HG03575 (cell line): ENCODE measurements at regions not wholly inside any gene's neighbourhood (a gene's known extent, or its start where the extent isn't known, plus 50 kb on each side); places are given as distances from the start of the nearest gene placed in this dataset.
"Not testable (repeated sequence)": the region's sequence is repeated elsewhere in the genome, so short reads cannot be mapped to it uniquely, and the experiment has no call there.

ENCODE experiments used
- ATAC-seq: cut with Tn5 transposase; IDR thresholded peaks from one replicate; pipeline ENCODE4 v1.9.1; 2021; ENCODE audit not compliant: unreplicated experiment, insufficient number of reproducible peaks, low FRiP score; ENCODE audit errors: extremely low read depth

DNA sequence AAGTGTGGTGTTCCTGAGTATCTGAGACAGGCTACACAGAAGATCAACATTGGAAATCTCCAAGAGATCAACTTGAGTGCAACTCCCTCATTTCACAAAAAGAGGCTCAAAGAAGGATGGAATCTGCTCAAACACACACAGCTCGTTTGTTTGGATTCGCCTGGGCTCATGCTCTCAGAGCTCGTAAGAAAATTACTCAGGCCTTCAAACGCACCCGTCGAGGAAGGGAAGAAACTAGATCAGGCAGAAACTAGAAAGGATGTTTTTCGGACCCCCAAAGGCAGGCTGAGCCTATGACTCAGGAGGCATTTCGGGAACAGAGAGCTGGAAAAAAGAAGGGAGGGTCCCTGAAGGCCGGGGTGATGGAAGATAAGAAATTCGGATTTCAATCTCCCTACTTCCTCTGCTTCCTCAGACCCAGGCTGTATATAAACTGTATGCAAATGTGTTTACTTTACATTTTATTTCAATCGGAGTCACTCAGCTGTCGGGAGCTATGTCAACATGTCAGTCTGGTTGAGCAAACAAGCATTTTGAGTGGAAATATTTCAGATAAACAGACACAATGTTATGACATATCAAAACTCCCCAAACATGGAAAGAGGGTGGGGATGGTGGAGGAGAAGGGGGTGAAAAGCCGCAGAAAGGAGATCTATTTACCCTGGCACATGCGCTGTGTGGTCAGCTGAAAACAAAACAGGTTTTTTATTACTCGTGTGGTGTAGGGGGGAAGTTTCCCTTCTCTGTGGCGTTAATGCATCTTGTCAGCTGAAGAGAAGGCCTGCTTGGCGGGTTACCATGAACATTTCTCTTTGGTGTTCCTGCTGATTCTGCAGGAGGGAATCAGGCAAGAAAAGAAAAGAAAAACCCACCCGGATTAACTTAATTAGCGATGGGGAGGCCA lies 129.1 kb upstream of the TBX3 start:
- no peak for ATAC-seq

DNA sequence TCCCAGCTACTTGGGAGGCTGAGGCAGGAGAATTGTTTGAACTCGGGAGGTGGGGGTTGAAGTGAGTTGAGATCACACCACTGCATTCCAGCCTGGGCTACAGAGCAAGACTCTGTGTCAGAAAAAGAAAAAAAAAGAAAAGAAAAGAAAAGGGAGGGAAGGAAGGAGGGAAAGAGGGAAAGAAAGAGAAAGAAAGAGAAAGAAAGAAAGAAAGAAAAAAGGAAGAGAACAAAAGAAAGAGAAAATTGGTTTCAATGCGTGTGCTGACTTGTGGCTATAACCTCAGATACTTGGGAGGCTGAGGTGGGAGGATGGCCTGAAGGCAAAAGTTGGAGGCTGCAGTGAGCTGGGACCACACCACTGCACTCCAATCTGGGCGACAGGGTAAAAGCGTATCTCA lies 128.4 kb upstream of the TBX3 start:
- no peak for ATAC-seq

DNA sequence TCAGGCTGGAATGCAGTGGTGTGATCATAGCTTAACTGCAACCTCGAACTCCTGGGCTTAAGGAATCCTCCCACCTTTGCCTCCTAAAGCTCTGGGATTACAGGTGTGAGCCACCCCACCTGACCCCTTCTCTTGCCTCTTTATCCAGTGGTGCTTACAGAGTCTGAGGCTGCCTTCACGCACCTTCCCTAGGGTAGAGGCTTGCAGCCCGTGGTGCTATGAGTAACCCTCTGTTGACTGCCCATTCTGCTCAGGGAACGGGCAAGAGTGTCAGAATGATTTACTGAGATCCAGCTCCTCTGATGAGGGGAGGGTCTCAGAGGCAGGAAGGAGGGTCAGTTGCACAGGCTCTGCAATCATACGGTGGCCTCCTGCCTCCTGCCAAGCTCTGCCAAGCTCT lies 125.1 kb upstream of the TBX3 start:
- no peak for ATAC-seq

DNA sequence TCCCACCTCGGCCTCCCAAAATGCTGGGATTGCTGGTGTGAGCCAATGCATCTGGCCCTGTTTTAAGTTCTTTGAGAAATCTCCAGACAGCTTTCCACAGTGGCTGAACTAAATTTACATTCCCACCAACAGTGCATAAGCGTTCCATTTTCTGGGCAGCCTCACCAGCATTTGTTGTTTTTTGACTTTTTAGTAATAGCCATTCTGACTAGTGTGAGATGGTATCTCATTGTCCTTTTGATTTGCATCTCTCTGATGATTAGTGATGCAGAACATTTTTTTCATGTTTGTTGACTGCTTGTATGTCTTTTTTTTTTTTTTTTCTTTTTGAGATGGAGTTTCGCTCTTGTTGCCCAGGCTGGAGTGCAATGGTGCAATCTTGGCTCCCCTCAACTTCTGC lies 117.4 kb upstream of the TBX3 start:
- not testable (repeated sequence) for ATAC-seq

DNA sequence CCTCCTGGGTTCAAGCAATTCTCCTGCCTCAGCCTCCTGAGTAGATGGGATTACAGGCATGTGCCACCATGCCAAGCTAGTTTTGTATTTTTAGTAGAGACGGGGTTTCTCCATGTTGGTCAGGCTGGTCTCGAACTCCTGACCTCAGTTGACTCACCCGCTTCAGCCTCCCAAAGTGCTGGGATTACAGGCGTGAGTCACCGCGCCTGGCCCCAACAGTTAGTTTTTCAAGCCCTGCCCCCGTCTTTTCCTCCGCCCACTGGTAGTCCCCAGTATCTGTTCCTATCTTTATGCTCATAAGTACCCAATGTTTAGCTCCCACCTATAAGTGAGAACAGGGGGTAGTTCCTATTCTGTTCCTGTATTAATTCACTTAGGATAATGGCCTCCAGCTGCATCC lies 116.6 kb upstream of the TBX3 start:
- not testable (repeated sequence) for ATAC-seq

DNA sequence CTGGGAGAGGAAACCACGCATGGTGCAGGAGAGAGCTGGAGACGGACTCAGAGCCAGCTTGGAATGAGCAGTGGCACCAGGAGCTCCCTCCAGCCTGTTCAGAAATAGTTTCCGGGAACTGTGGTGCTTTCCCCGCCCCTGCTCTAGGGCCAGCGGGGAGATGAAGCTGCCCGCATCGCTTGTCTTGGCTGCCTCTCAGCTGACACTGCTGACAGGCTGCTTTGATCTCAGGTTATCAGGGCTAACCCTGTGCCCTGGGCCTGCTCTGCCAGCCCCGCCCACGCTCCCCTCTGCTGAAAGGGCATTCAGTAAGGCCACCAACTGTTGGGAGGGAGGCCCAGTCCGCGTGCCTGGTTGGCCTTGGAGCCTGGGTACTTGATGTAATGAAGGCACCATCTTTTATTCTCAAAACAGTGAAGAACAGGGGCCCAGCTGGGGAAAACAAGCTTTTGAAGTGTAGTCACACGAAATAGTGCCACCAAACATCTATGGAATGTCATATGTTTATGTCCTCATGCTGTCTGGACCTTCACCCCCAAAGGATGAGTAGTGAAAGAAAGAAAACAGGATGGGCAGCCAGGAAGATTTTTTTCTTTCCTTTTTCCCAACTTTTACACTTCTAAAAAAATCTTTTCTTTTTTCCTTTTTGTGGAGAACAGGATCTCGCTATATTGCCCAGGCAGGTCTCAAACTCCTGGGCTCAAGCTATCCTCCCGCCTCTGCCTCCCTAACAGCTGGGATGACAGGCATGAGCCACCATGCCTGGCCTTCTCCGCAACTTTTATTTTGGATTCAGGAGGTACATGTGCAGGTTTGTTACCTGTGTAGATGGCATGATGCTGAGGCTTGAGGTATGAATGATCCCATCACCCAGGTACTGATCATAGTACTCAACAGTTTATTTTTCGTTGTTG lies 115.9 kb upstream of the TBX3 start:
- ATAC-seq, result no peak

DNA sequence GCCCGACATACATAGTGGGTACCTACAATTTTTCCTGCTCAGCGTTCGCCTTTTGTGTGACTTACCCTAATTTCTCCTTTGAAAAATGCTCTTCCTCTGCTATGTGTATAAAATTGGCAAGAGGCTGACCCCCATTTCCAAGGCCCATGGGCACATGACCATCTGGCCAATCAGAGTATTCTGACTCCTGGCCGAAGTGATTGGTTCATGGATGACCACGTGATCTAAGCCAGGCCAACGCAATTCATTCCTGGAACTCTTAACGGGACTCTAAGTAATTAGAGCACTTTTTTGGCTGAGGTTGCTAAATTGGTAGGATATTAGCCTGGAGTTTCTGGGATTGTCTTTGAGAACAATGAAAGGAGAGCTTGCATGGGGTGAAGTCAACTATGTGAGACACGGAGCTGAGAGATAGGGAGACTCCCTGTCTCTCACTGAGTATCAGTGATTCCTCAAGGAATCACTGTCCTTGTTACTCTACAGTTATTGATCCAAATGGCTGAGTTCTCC lies 110.1 kb upstream of the TBX3 start:
- no peak for ATAC-seq

DNA sequence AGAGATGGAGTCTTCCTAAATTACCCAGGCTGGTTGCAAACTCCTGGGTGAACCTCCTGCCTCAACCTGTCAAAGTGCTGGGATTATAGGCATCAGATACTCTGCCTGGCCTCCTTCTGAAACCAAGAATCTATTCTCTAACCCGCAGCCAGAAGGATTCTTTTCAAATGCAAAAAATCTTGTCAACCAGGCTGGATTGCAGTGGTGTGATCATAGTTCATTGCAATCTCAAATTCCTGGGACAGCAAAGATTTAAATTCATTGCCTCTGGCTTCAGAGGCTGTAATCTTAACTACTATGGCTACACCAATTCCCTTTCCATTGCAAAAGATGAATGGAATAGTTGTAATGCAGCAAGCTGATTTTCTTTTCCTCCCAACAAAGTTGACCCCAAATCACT lies 106.3 kb upstream of the TBX3 start:
- ATAC-seq, result no peak

DNA sequence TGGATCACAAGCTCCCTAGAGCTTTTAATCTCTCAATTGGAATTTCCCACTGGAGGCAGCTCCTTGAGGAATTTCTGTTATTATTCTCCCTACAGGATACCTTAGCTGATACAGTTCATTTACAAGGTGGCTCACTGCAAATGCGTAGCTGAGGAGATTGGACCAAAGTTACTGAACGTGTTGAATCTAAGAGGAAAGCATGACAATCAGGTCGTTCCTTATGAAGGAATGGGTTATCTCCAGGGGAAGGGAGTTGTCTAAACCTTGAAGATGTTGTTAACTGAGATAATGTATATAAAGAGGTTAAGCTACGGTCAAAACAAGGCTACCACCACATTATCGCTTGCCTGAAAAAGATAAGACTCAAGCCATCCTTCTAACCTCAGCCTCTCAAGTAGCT lies 105.8 kb upstream of the TBX3 start:
- no peak for ATAC-seq

DNA sequence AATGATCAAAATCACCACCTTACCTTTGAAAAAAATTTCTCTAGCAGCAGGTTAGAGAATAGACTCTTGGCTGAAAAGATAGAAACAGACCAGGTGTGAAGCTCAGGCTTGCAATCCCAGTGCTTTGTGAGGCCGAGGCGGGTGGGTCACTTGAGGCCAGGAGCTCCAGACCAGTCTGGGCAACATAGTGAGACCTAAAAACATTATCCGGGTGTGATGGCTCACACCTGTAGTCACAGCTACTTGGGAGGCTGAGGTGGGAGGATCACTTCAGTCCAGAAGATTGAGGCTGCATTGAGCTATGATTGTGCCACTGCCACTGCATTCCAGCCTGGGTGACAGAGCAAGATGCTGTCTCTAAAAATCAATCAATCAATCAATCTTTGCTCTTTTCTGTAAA lies 105.3 kb upstream of the TBX3 start:
- ATAC-seq, result no peak

DNA sequence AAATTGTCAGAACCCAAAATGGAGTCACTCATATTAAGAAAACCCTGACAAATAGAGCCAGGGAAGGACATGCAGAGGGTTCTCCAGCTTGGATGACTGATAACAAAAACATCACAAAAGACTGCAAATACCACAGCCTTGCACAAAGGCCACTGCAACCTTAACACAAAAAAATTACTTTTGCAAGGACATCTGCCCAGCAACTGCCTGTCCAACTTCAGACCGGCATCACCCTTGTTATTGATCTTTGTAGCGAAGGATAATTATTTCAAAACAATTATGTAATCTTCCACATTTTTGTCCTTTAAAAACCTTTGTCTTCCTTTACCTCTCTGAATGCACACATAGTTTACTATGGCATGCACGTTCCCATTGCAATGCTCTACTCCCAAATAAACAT lies 100.6 kb upstream of the TBX3 start:
- no peak for ATAC-seq

DNA sequence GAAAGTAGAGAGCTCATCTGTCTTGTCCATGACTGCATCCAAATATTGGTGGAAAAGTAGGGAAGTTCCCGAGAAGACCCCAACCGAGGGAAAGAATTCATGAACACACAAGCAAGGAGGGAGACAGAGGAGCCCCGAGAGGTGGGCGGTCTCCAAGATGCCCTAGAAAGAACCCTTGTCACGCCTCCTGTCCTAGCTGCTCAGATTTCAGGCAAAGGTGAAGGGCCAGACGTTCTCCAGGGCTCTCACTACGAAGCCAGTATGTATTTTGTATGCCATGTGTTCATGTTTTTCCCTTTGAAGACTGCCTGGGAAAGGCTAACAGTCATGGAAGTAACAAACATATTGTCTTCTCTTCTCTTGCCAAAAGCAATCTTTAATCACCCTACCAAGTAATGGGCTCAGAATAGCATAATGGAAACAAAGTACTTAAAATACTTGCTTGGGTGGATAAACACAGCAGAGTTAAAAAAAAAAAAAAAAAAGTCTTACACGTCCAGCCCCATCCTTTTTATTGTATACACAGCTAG lies 99.2 kb upstream of the TBX3 start:
- ATAC-seq, result no peak

DNA sequence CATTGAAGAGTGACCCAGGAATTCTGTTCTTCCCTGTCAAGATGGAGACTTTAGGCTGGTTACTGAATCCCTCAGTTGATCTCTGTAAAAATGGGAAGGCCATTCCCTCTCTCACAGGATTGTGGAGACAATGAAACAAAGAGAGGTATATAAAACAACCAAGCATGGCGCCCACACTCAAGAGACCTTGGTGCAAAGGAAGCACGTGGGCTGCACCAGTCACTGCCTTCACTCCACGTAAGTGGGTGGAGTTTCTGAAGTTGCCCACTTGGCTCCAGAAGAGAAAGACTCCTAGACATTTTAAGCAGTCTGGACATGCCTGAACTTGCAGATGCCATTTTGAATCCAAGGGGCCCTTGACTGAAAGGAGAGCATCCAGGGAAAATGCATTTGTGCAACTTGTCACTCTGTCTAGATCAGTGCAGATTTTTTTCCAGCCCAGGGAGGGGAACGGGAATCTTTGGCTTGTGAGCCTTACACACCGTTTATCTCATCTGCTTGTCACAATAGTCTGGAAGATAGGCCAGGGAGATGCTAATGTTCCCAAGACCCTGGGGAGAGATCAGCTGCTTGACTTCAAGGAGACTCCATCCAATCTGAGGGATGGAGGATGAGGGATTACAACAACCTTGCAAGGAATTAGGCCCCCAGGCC lies 96.9 kb upstream of the TBX3 start:
- no peak for ATAC-seq

DNA sequence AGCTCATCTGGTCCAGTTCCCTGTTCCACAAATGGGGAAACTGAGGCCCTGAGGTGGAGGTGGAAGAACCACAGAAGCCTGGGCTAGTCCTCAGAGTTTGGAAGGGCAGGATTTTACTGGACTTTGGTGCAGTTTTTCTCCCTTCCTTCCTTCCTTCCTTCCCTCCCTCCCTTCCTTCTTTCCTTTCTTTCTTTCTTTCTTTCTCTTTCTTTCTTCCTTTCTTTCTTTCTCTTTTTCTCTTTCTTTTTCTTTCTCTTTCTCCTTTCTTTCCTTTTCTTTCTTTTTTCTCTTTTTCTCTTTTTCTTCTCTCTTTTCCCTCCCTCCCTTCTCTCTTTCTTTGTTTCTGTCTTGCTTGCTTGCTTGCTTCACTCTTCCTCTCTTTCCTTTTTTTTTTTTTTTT lies 95.7 kb upstream of the TBX3 start:
- no peak for ATAC-seq

DNA sequence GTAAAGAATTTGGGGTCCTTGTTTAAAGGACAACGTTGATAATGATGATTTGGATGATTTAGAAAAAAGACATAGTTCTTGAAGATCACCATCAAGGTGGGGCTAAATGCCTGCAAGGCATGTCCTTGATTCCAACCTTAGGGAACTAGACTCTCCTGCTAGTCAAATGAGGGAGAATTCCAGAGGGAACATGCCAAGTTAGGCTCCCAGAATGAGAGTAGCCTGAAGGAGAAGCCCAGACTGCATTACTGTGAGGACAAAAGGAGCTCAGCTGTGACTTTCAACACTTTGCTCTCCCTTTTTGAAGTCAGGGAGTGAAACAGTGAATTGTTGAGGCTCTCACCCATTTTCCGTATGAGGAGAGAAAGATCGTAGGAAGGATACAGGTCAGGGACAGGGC lies 95.2 kb upstream of the TBX3 start:
- ATAC-seq, result no peak

DNA sequence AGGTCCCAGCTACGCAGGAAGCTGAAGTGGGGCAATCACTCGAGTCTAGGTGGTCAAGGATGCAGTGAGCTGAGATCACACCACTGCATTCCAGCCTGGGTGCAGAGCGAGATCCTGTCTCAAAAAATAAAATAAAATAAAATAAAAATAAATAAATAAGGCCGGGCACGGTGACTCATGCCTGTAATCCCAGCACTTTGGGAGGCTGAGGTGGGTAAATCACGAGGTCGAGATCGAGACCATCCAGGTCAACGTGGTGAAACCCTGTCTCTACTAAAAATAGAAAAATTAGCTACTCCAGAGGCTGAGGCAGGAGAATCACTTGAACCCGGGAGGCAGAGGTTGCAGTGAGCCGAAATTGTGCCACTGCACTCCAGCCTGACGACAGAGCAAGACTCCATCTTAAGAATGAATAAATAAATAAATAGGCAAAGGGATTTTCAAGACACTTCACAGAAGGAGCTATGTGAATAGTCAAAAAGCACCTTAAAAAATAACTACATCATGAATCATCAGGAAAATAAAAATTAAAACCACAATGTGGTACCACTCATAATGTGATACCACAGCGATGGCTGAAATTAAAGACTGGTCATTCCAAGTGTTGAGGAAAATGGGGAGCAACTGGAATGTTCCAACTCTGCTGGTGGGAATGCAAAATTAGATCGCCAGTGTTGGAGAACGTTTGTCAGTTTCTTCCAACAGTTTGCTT lies 92.9 kb upstream of the TBX3 start:
- ATAC-seq, result no peak

DNA sequence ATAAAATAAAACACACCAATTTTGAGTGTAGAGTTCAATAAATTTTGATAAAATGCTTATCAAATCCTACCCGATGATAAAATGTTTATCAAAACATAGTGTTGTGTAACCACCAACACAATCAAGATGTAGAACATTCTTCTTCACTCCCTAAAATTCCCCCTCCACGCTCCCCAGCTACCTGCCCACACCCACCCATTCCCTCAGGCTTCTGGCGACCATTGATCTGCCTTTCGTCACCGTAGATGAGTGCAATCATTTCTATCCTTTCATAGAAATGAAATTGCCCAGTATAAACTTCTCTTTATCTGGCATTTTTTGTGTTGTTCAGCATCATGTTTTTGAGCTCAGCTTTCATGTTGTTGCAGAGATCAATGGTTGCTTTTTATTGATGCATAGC lies 90.7 kb upstream of the TBX3 start:
- no peak for ATAC-seq

DNA sequence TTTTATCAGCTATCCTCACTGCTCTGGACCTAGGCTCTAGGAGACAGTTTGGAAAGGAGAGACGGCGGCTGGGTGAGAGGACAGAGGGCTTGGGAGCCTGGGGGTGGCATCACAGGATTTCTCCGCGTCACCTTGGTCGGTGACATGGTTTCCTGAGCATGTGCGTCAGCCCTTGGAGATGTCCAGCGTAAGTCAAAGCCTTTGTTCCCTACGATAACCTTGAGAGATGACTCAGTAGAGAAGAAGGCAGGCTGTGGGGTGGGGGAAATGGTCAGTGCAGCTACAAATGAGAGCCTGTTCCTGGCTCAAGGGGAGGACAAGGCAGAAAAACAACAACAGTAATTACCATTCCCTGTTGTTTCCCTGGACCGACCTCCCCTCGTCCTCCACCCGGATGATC lies 90.2 kb upstream of the TBX3 start:
- no peak for ATAC-seq

DNA sequence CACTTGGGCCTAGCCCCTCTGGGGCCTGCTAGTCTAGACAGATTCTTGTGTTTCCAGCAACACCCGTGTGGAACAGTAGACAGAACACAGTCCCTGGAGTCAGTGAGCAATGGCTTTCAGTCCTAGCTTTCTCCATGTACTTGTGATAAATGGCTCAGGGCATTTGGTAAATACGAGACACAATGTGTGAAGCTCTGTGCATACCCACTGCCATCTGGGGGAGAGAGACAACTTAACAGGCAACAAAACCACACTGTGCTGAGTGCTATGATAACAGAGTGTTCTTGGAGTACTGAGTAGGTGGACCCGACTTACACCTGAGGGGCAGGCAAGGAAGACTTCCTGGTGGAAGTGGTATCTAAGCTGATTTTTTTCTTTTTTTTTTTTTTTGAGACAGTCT lies 86.3 kb upstream of the TBX3 start:
- no peak for ATAC-seq
